Breast epithelium (tissue), 3 donors: ENCODE measurements at regions not wholly inside any gene's neighbourhood (a gene's known extent, or its start where the extent isn't known, plus 50 kb on each side); places are given as distances from the start of the nearest gene placed in this dataset.

Source experiments
- POLR2A ChIP-seq: fragments of 450-650 bp; IDR thresholded peaks from one replicate; pipeline ENCODE4 v1.6.1; 2016; ENCODE audit warnings: antibody characterized with exemption, mild to moderate bottlenecking, moderate library complexity
- POLR2AphosphoS5 ChIP-seq, 3 donors: sonication (generic); formaldehyde crosslinking; IDR thresholded peaks; one replicate each; pipeline ENCODE4 v1.6.1; 2017; ENCODE audit warnings: antibody characterized with exemption in 3 of 3
- TF ChIP-seq, protein P1 (sequence below), 3 donors: fragments of 450-650 bp; IDR thresholded peaks; one replicate each; pipeline ENCODE4 v1.5.1; 2016 to 2017; ENCODE audit warnings: antibody characterized with exemption in 3 of 3, mild to moderate bottlenecking in 3 of 3, moderate library complexity in 3 of 3

DNA sequence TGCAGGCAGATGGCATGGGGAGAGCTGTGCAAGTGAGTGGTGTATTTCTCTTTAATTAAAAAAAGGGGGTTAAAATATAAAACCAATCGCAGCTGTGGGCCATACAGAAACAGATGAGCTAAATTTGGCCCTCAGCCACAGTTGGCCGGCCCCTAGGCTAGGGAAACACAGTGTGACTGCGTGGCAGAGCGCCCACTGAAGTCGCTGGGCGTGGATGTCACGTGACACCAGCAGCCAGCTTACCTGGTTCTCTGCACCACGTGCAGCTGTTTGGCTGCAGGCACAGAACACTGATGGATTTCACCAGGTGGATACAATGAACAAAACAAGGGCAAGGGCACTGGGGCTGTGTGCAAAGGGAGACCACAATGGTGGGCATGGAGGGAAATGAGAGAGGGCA, 119.3 kb upstream of the ZNF746 start:
- TF ChIP-seq, protein P1, sequence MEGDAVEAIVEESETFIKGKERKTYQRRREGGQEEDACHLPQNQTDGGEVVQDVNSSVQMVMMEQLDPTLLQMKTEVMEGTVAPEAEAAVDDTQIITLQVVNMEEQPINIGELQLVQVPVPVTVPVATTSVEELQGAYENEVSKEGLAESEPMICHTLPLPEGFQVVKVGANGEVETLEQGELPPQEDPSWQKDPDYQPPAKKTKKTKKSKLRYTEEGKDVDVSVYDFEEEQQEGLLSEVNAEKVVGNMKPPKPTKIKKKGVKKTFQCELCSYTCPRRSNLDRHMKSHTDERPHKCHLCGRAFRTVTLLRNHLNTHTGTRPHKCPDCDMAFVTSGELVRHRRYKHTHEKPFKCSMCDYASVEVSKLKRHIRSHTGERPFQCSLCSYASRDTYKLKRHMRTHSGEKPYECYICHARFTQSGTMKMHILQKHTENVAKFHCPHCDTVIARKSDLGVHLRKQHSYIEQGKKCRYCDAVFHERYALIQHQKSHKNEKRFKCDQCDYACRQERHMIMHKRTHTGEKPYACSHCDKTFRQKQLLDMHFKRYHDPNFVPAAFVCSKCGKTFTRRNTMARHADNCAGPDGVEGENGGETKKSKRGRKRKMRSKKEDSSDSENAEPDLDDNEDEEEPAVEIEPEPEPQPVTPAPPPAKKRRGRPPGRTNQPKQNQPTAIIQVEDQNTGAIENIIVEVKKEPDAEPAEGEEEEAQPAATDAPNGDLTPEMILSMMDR (IDR thresholded peaks at IDR 0.05), result no peak
- TF ChIP-seq POLR2AphosphoS5 (IDR thresholded peaks at IDR 0.05) (no peak), POLR2A (no peak)
